ENCODE measurements at regions not wholly inside any gene's neighbourhood (a gene's known extent, or its start where the extent isn't known, plus 50 kb on each side); places are given as distances from the start of the nearest gene placed in this dataset.
A peak's percentile ranks its signal among the peaks of the same experiment; 100 is the strongest.

DNA sequence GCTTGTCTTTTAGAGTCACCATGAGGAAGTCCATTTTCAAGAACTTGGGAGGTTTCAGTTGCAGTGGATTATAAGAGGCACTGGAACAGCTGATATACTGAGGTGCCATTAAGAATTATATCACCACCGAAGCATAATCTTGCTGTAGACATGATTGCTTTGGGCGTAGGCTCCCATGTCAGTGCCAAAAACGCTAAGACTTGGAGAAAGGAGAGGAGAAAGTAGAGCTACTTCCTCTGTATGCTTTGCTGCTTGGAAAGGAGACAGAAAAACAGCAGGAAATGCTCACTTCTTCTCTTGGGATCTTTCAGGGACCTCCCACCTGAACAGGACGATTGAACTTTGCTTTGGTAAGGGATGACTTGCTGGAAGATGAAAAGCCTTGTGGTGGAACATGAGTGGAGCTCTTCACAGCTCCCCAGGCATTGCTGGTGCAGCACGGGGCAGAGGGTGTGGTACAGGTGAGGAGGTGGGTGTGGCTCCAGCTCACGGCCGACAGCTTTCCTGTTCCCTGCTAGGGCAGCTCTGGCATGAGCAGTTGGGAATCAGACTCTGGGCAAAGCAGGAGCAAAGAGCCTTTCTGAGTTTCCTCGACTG is 190.4 kb upstream of the JAG1 start:
- peak overlapping the region in 2 of 4 donors; percentile 23 to 27 for H3K4me3 ChIP-seq
- DNase-seq = peak in 2 of 3 donors; percentile 86
- peaks cover 0 to 12% (median 1%) of the 10 kb centered on the region in 4 donors for H3K4me1 ChIP-seq
- TF ChIP-seq CTCF (IDR thresholded peaks at IDR 0.05) = peak in 3 of 6 experiments; percentile 47 to 54 (median 52)
- peak in 1 of 2 donors; percentile 40 for TF ChIP-seq POLR2A (IDR thresholded peaks at IDR 0.05)
- no peaks in the 10 kb centered on the region for H3K36me3 ChIP-seq
- peak overlapping the region in 3 of 4 donors; percentile 57 to 86 (median 86) for H3K27ac ChIP-seq
- H3K9me3 ChIP-seq = no peaks in the 10 kb centered on the region
- H3K27me3 ChIP-seq = no peaks in the 10 kb centered on the region

- TF ChIP-seq CTCF (IDR thresholded peaks at IDR 0.05) (no peak), POLR2A (IDR thresholded peaks at IDR 0.05) (no peak)
- Histone ChIP-seq H3K27ac (no peak overlapping the region), H3K4me1 (peaks cover 0 to 12% (median 1%) of the 10 kb centered on the region in 4 donors), H3K27me3 (no peaks in the 10 kb centered on the region), H3K36me3 (no peaks in the 10 kb centered on the region), H3K9me3 (no peaks in the 10 kb centered on the region), H3K4me3 (no peak overlapping the region)
- no peak for DNase-seq
These were observed 194.5 kb upstream of the JAG1 start for GRCh38 chr20:10868299-10868698.

DNA sequence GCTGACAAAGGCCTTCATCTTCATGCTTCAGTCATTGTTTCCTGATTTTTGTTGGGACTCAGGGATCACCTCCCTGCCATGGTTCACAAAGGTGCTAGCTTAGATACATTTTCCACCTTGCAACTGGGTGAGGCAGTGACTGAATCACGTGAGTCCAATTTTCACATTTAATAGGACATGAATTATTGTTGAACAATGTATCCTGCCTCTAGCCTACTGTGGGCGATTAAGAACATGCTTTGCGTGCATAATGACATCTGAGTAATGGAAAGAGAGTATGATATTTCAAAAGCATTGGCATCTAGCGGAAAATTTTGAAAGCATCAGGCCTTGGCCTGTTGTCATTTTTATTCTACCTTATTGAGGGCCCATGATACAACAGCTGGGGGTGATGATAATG is 199.2 kb upstream of the JAG1 start:
- no peak for TF ChIP-seq POLR2A (IDR thresholded peaks at IDR 0.05)
- TF ChIP-seq CTCF (IDR thresholded peaks at IDR 0.05) = no peak
- Histone ChIP-seq H3K4me3 (no peak overlapping the region), H3K9me3 (peaks cover 0 to 3% (median 0%) of the 10 kb centered on the region in 4 donors), H3K27ac (no peak overlapping the region), H3K36me3 (no peaks in the 10 kb centered on the region), H3K27me3 (no peaks in the 10 kb centered on the region), H3K4me1 (no peaks in the 10 kb centered on the region)
- DNase-seq = no peak

GRCh38 chr20:10875653-10876052 is 201.9 kb upstream of the JAG1 start:
- no peak overlapping the region for H3K27ac ChIP-seq
- no peaks in the 10 kb centered on the region for H3K4me1 ChIP-seq
- H3K36me3 ChIP-seq = no peaks in the 10 kb centered on the region
- no peak for DNase-seq
- H3K27me3 ChIP-seq = no peaks in the 10 kb centered on the region
- no peak for TF ChIP-seq CTCF (IDR thresholded peaks at IDR 0.05)
- no peak for TF ChIP-seq POLR2A (IDR thresholded peaks at IDR 0.05)
- peaks cover 0 to 3% (median 0%) of the 10 kb centered on the region in 4 donors for H3K9me3 ChIP-seq
- no peak overlapping the region for H3K4me3 ChIP-seq

DNA sequence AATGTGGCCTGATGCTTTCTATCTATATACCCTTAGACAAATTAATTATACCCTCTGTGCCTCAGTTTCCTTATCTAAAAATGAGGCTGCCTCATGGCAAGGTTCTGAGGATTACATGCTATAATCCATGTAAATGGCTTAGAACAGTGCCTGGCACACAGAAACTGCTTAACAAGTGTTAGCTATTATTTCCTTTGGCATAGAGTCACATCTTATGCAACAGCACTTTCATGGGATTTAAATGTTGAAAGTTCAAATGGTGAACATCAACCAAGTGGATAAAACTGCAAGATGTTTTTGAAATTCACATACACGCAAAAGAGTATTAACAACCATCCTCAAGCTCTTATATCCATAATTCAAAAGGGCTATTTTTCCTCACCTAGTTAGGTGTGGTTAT is 202.8 kb upstream of the JAG1 start:
- Histone ChIP-seq H3K27ac (no peak overlapping the region), H3K36me3 (no peaks in the 10 kb centered on the region), H3K27me3 (no peaks in the 10 kb centered on the region), H3K4me3 (no peak overlapping the region), H3K4me1 (no peaks in the 10 kb centered on the region), H3K9me3 (peaks cover 0 to 3% (median 0%) of the 10 kb centered on the region in 4 donors)
- no peak for DNase-seq
- TF ChIP-seq CTCF (IDR thresholded peaks at IDR 0.05) (no peak), POLR2A (IDR thresholded peaks at IDR 0.05) (no peak)

Data from Peyer's patch (tissue), 4 donors.